Common myeloid progenitor, CD34-positive (primary cell): ENCODE measurements at regions not wholly inside any gene's neighbourhood (a gene's known extent, or its start where the extent isn't known, plus 50 kb on each side); places are given as distances from the start of the nearest gene placed in this dataset.
"Not testable (repeated sequence)": the region's sequence is repeated elsewhere in the genome, so short reads cannot be mapped to it uniquely, and the experiment has no call there.

Experiments
- CTCF ChIA-PET: fragments of 350-600 bp; sonication (Branson Sonifier 250); formaldehyde crosslinking; loops from one replicate; lab custom pipeline; 2021; ENCODE audit warnings: antibody characterized with exemption; lab: Charles Lee
- POLR2A ChIA-PET: fragments of 350-600 bp; sonication (Branson Sonifier 250); formaldehyde crosslinking; loops from one replicate; lab custom pipeline; 2021; ENCODE audit warnings: antibody characterized with exemption; lab: Charles Lee
- DNase-seq, 3 donors: peaks; one replicate each; pipeline versions ENCODE4 v3.0.0 to v3.0.0-alpha.2; 2013
- H3K27ac ChIP-seq, 2 experiments: 1 replicate in 1 of 2; 2 replicates in 1 of 2; pipeline ENCODE4 v1.7.0; 2013; ENCODE audit warnings: inconsistent platforms in 2 of 2, low read length in 2 of 2, mild to moderate bottlenecking in 2 of 2, low read depth in 1 of 2, moderate library complexity in 1 of 2; ENCODE audit not compliant: severe bottlenecking in 2 of 2, insufficient read depth in 1 of 2, poor library complexity in 1 of 2
- H3K27me3 ChIP-seq, 5 experiments: replicated peaks in 2 of 5; 1 replicate in 3 of 5; 2 replicates in 2 of 5; pipeline versions ENCODE4 v1.6.1 to v1.7.0; 2013; ENCODE audit warnings: low read length in 4 of 5, mild to moderate bottlenecking in 2 of 5, moderate library complexity in 2 of 5, inconsistent platforms in 1 of 5; ENCODE audit not compliant: insufficient read depth in 5 of 5, control insufficient read depth in 4 of 5
- H3K36me3 ChIP-seq, 4 experiments: 1 replicate in 2 of 4; 2 replicates in 2 of 4; pipeline versions ENCODE4 v1.6.1 to v1.7.0; 2013; ENCODE audit warnings: low read length in 3 of 4, control low read depth in 1 of 4, mild to moderate bottlenecking in 1 of 4; ENCODE audit not compliant: control insufficient read depth in 4 of 4, insufficient read depth in 4 of 4
- H3K4me1 ChIP-seq, 4 experiments: 1 replicate in 3 of 4; 2 replicates in 1 of 4; pipeline versions ENCODE4 v1.6.1 to v1.7.1; 2013; ENCODE audit warnings: low read length in 3 of 4, mild to moderate bottlenecking in 3 of 4, control low read depth in 1 of 4, inconsistent platforms in 1 of 4, moderate library complexity in 1 of 4; ENCODE audit not compliant: control insufficient read depth in 4 of 4, insufficient read depth in 4 of 4; ENCODE audit errors: control extremely low read depth in 1 of 4
- H3K4me3 ChIP-seq, 7 experiments: 1 replicate in 4 of 7; 2 replicates in 3 of 7; pipeline versions ENCODE4 v1.5.1 to v1.7.0; 2013; ENCODE audit warnings: mild to moderate bottlenecking in 7 of 7, low read length in 6 of 7, moderate library complexity in 6 of 7, inconsistent platforms in 2 of 7, low read depth in 2 of 7, control low read depth in 1 of 7; ENCODE audit not compliant: insufficient read depth in 4 of 7, control insufficient read depth in 1 of 7; ENCODE audit errors: extremely low read depth in 1 of 7
- H3K9me3 ChIP-seq, 5 experiments: 1 replicate in 4 of 5; 2 replicates in 1 of 5; pipeline versions ENCODE4 v1.6.1 to v1.7.1; 2013; ENCODE audit warnings: low read length in 4 of 5, mild to moderate bottlenecking in 2 of 5, inconsistent platforms in 1 of 5, low read depth in 1 of 5, moderate library complexity in 1 of 5; ENCODE audit not compliant: control insufficient read depth in 4 of 5, insufficient read depth in 2 of 5; ENCODE audit errors: control extremely low read depth in 1 of 5
- WGBS: methylation state at CpG from one replicate; pipeline ENCODE4 v1.1.5; 2013; ENCODE audit not compliant: insufficient coverage; 5-methylcytosine and 5-hydroxymethylcytosine counted together

DNA sequence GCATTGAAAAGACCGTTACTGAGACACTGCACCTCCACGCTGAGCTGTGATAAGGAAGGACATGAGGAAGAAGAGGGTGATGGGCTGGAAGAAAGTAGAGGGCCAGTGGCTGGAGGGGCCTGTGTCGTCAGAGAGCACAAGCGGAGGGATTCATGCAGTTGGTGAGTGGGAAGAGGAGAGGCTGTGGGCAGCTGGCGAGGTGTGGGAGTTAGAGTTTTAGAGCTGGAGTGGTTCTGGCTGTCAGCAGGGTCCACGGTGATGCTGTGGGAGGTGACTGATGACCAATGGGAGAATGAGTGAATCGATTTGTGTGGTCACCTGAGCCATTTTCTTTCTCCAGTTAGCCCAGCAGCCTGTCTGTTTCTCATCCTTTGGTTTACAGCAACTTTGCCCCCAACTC, 66.2 kb upstream of the SLC2A1 start:
- POLR2A ChIA-PET: no interaction called here
- Histone ChIP-seq H3K36me3 (no peaks in the 10 kb centered on the region), H3K4me1 (no peaks in the 10 kb centered on the region), H3K9me3 (no peaks in the 10 kb centered on the region), H3K27ac (no peak overlapping the region), H3K27me3 (peaks cover 0 to 6% (median 0%) of the 10 kb centered on the region in 5 experiments), H3K4me3 (no peak overlapping the region)
- DNase-seq: no peak
- CTCF ChIA-PET: no interaction called here
- WGBS: 90% methylated on average over 7 of the region's 7 CpGs

DNA sequence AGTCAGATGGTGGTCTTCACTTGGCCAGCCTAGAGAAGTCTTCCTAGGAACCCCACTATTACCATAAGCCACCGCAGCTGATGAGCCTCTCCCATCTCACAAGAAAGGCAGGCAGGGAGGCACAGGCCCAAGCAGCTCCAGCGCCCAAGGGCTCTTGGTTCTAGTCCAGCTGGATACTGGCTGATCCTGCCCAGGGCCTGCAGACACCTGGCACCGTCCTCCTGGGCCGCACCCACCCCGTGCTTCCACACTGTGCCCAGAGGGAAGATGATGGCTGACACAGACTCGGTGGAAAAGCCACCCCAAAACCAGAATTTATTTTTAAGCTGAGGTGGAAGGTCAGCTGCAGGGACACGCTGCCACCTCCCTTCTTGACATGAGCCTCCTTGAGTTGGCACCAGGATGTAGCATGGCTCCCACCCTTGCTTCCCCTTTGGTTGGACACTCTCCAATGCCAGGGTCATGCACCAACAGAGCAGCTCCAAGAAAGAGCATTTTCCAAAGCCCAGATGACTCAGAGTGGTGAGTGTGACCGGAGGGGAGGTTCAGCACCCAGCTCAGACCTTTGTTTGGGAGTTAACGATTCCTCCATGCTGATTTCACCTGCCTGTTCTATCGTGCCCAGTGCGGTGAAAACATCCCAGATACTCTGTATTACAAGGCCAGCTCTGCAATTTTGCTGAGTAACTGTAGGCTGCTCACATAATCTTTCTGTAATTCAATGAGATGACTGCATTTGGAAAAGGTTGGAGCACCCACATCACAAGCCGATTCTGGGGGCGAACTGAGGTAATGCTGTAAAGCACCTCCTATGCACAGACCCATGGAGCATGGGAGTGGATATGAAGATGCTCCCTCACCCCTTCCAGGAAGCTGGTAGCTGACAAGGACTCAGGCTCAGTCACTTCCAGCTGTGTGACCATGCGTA, 63.1 kb upstream of the SLC2A1 start:
- CTCF ChIA-PET: interaction anchor here (1.2 to 1.8 kb wide), 2 partner anchors 24 to 100 kb away, joined by 3 to 5 read pairs; no protein-coding TSS in a partner anchor
- Histone ChIP-seq H3K27ac (no peak overlapping the region), H3K4me1 (no peaks in the 10 kb centered on the region), H3K4me3 (no peak overlapping the region), H3K36me3 (no peaks in the 10 kb centered on the region), H3K9me3 (no peaks in the 10 kb centered on the region), H3K27me3 (peaks cover 0 to 4% (median 0%) of the 10 kb centered on the region in 5 experiments)
- POLR2A ChIA-PET: interaction anchor here (0.6 kb wide), 1 partner anchor 139 kb away, joined by 3 read pairs; no protein-coding TSS in a partner anchor
- 95% methylated on average over 14 of the region's 14 CpGs for whole genome bisulfite sequencing
- DNase-seq: no peak

DNA sequence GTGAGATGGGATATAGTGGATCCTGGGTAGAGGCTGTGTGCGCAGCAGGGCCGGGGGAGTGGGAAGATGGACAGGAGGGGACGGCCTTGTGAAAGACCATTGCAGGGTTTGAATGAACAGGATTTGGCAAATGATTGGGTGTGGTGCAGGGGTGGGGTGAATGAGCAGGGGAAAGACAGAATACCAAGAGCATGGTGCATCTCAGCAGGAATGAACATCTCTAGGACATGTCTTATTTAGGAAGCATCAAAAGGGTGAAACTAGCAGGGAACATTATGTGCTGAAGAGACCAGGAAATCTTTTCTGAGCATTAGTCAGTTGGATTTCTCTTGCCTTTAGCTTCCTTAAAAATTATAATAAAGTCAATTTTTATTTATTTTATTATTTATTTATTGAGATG, 60.6 kb upstream of the SLC2A1 start:
- DNase-seq: no peak
- no peaks in the 10 kb centered on the region for H3K9me3 ChIP-seq
- POLR2A ChIA-PET: no interaction called here
- H3K4me3 ChIP-seq: no peak overlapping the region
- CTCF ChIA-PET: no interaction called here
- no peaks in the 10 kb centered on the region for H3K36me3 ChIP-seq
- H3K27me3 ChIP-seq: no peaks in the 10 kb centered on the region
- 100% methylated on average over 3 of the region's 3 CpGs for WGBS
- H3K4me1 ChIP-seq: no peaks in the 10 kb centered on the region
- no peak overlapping the region for H3K27ac ChIP-seq

DNA sequence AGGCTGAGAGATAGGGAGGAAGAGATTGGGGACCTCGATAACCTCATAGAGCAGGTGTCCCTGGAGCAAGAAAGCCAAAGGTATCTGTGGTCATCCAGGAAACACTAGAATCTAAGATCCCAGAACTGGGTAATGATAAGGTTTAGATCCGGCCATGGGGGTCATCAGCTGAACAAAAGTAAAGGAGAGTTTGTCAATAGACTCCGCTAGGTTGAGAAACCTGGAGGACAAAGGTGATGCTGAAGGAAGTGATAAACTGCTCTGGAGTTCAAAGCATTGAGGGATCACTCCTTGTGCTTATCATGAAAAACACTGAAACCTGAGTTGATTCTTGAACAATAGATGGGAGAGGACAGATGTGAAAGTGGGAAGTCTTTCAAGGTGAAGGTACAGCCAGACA, 59.5 kb upstream of the SLC2A1 start:
- CTCF ChIA-PET: no interaction called here
- no peaks in the 10 kb centered on the region for H3K9me3 ChIP-seq
- H3K27me3 ChIP-seq: no peaks in the 10 kb centered on the region
- POLR2A ChIA-PET: no interaction called here
- no peaks in the 10 kb centered on the region for H3K36me3 ChIP-seq
- H3K4me3 ChIP-seq: no peak overlapping the region
- H3K27ac ChIP-seq: no peak overlapping the region
- no peak for DNase-seq
- WGBS: 97% methylated on average over 3 of the region's 3 CpGs
- no peaks in the 10 kb centered on the region for H3K4me1 ChIP-seq

DNA sequence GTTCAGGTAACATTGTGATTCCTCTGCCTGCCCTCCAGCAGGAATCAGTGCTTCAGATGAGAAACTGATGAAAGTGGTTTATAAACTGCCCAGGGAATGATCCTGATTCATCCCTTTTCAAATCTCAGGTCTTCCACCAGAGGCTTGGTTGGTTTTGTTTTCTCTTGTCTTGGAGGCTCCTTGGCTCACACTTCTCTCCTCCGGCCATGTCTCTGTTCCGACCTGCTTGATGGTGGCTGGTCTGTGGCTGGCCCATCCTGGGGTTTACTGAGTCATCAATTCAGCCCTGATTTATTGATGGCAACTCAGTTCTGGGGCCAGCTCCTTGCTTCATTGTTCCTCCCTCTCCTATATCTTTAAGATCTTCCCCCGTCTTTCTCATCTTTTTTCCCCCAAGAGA, 56.6 kb upstream of the SLC2A1 start:
- H3K27me3 ChIP-seq: no peaks in the 10 kb centered on the region
- H3K4me1 ChIP-seq: no peaks in the 10 kb centered on the region
- H3K36me3 ChIP-seq: no peaks in the 10 kb centered on the region
- H3K27ac ChIP-seq: no peak overlapping the region
- no peak for DNase-seq
- H3K4me3 ChIP-seq: no peak overlapping the region
- H3K9me3 ChIP-seq: no peaks in the 10 kb centered on the region
- CTCF ChIA-PET: no interaction called here
- POLR2A ChIA-PET: no interaction called here
- 80% methylated on average over 1 of the region's 3 CpGs for WGBS

DNA sequence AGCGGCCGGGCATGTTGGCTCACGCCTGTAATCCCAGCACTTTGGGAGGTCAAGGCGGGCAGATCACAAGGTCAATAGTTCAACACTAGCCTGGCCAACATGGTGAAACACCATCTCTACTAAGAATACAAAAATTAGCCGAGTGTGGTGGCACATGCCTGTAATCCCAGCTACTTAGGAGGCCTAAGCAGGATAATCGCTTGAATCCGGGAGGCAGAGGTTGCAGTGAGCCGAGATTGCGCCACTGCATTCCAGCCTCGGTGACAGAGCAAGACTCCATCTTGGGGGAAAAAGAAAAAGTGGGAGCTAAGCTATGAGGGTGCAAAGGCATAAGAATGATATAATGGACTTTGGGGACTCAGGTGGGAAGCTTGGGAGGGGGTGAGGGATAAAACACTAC, 55.9 kb upstream of the SLC2A1 start:
- POLR2A ChIA-PET, H3K27me3 ChIP-seq, H3K27ac ChIP-seq, DNase-seq, H3K9me3 ChIP-seq, CTCF ChIA-PET, H3K4me1 ChIP-seq, H3K36me3 ChIP-seq, H3K4me3 ChIP-seq: not testable (repeated sequence)
- 98% methylated on average over 10 of the region's 10 CpGs for WGBS

DNA sequence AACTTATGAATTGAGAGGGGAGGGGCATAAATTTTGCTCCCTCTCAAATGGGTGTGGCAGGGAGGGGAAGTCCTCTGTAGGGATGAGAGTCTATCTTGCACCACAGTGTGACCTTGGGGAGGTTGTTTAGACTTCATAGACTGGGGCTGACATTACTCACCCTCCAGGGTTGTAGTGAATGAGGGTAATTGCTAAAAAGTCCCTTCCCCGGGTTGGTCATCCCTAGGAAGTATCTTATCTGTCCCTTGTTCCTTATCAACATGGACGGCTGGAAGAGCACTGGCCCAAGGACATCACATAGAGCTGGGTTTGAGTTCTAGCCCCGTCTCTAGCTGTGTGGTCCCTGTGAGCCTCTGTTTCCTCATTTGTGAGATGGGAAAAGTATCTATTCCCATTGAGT, 52.4 kb upstream of the SLC2A1 start:
- CTCF ChIA-PET: interaction anchor here (1.0 kb wide), 1 partner anchor 10 kb away, joined by 3 read pairs; no protein-coding TSS in a partner anchor
- WGBS: 94% methylated on average over 2 of the region's 3 CpGs
- no peaks in the 10 kb centered on the region for H3K36me3 ChIP-seq

More for the DNA sequence above, 52.4 kb upstream of the SLC2A1 start:
- no peak overlapping the region for H3K4me3 ChIP-seq
- H3K27me3 ChIP-seq: peaks cover 0 to 8% (median 0%) of the 10 kb centered on the region in 5 experiments
- POLR2A ChIA-PET: no interaction called here
- no peak overlapping the region for H3K27ac ChIP-seq
- peaks cover 6 to 13% (median 10%) of the 10 kb centered on the region in 4 experiments for H3K4me1 ChIP-seq
- DNase-seq: no peak
- no peaks in the 10 kb centered on the region for H3K9me3 ChIP-seq
